Epithelial cell of proximal tubule (primary cell): ENCODE measurements at regions not wholly inside any gene's neighbourhood (a gene's known extent, or its start where the extent isn't known, plus 50 kb on each side); places are given as distances from the start of the nearest gene placed in this dataset.

Experiments
- DNase-seq: peaks from one replicate; pipeline ENCODE4 v3.0.0-alpha.2; 2011; ENCODE audit warnings: low read depth
- H3K4me3 ChIP-seq: 2 replicates; pipeline ENCODE4 v1.5.1; 2011; ENCODE audit warnings: low read depth, mild to moderate bottlenecking, low read length
- TF ChIP-seq, protein P1 (sequence below): conservative IDR thresholded peaks from 2 replicates; pipeline ENCODE4 v1.5.1; 2012; ENCODE audit warnings: low read depth, mild to moderate bottlenecking, low read length

DNA sequence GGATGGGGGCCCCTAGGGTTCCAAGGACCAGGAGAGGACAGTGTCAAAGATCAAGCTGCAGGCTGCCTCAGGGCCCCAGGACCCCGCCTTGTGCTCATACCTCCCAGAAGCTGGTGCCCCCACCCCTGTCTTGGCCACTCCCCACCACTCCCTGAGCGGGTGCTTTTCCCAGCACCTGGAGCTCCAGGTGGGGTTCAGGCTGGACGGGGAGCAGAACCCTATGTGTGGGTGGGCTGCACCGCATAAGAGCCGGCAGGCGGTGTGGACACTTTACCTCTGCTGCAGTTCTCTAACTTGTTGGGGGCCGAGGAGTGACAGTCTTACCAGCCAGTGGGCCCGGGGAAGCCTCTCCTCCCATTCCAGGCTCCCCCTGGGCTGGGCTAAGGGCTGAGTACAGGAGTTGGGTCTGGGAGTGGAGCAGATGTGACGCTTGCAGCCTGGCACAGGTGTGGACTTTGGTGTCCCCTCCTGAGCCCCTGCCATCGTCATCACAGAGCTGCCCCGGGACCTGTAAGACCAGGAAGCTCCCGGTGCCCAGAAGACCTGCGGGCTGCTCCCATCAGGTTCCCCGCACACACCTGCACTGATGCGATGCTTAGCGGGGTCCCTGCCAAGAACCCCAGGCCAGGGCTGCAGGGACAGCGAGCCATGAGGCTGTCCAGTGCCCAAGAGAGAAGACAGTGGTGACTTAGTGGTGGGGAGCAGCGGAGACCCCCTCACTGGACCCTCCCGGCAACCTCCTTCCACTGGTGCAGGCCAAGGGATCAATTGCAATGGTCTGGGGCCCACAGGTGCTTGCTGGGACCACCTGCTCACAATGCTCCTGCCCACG is 674.5 kb downstream of the BRD1 start:
- DNase-seq: no peak
- TF ChIP-seq, protein P1, sequence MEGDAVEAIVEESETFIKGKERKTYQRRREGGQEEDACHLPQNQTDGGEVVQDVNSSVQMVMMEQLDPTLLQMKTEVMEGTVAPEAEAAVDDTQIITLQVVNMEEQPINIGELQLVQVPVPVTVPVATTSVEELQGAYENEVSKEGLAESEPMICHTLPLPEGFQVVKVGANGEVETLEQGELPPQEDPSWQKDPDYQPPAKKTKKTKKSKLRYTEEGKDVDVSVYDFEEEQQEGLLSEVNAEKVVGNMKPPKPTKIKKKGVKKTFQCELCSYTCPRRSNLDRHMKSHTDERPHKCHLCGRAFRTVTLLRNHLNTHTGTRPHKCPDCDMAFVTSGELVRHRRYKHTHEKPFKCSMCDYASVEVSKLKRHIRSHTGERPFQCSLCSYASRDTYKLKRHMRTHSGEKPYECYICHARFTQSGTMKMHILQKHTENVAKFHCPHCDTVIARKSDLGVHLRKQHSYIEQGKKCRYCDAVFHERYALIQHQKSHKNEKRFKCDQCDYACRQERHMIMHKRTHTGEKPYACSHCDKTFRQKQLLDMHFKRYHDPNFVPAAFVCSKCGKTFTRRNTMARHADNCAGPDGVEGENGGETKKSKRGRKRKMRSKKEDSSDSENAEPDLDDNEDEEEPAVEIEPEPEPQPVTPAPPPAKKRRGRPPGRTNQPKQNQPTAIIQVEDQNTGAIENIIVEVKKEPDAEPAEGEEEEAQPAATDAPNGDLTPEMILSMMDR: no peak
- no peak overlapping the region for H3K4me3 ChIP-seq

DNA sequence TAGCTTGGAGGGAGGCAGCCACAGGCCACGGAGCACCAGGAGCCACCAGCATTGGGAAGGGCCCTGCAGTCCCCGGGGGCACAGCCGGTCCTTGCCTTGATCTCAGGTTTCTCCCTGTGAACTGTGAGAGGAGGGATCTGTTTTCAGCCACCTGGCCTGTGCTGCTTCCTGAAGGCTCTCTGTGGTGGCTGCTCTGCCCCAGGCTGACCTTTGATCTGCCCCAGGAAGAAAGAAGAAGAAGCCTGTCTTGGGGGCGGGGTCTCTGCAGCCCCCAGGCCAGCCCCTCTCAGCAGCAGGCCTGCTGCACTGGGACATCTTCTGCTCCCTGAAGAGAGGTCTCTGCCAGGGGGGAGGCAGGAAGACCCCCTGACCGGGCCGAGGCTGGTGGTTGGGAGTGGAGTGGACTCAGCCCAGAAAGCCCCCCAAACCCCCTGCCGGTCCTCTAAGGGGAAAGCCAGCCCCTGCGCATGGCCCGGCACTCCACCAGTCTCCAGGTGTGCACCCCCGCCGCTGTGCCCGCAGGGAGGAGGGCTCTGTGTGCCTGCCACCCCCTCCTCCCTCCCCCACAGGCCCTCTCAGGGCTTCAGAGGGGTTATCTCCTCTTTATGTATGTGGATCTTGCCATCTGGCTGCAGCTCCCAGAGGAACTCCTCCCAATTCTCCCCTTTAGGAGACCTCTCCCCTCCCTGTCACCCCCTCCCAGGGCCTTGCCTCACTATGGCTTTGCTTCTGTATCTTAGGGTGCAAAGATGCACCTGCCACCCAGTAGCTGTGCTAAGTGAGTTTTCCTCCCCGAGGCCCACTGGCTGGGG is 675.3 kb downstream of the BRD1 start:
- TF ChIP-seq, protein P1: no peak
- DNase-seq: no peak
- H3K4me3 ChIP-seq: no peak overlapping the region

DNA sequence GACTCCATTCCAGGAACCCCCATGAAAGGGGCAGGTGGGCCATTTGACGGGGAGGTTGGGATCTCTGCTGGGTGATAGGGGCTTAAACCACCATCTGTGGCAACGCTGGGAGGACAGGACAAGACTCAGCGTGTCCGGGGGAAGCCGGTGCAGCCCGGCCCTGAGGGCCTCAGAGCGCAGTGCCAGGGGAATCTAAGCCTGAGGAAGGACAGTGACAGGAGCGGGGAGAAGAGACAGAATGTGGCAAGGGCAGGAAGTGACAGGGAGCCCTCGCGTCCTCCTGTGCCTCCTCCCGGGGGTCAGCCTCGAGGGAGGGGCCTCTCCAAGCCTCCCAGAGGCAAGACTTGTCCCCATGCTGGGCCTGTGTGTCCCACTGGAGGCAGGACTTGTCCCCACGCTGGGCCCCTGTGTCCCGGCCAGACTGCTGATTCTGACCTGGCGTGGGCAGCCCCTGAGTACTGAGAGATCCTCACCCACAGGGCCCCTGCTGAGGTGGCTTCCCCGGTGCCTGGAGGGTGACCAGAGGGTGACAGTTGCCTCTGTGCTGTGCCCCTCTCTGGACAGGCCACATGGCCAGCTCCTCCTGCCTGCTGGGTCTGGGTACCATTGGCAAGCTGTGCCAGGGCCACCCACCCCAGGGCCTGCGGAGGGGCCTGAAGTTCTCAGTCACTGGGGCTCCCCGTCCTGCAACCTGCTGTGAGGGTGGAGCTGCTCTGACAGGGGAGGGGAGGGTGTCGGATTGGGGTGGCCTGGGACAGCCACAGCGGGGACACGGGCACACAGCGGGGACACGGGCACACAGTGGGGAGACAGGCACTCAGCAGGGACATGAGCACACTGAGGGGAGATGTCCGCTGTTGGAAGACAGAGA is 676.2 kb downstream of the BRD1 start:
- DNase-seq: no peak
- TF ChIP-seq, protein P1: no peak

DNA sequence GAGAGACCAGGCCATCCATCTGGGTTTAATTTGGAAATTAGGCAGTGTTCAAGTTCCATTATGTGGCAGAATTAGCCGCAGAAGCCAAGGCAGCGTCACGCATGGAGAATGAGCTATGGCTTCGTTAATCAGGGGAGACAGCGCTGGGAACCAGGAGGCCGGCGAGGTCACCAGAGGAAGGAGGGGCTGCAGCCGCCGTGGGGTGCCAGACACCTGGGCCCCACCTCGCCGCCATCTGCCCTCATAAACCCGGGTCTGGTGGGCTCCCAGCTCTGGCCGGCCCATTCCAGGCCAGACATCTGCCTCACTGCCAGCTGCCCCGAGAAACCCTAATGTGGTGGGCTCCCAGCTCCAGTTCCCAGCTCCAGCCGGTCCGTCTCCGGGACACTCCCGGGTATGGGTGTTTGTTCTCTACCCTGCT is 676.9 kb downstream of the BRD1 start:
- TF ChIP-seq, protein P1: no peak
- no peak overlapping the region for H3K4me3 ChIP-seq
- no peak for DNase-seq

More for the DNA sequence above, 676.2 kb downstream of the BRD1 start:
- no peak overlapping the region for H3K4me3 ChIP-seq

DNA sequence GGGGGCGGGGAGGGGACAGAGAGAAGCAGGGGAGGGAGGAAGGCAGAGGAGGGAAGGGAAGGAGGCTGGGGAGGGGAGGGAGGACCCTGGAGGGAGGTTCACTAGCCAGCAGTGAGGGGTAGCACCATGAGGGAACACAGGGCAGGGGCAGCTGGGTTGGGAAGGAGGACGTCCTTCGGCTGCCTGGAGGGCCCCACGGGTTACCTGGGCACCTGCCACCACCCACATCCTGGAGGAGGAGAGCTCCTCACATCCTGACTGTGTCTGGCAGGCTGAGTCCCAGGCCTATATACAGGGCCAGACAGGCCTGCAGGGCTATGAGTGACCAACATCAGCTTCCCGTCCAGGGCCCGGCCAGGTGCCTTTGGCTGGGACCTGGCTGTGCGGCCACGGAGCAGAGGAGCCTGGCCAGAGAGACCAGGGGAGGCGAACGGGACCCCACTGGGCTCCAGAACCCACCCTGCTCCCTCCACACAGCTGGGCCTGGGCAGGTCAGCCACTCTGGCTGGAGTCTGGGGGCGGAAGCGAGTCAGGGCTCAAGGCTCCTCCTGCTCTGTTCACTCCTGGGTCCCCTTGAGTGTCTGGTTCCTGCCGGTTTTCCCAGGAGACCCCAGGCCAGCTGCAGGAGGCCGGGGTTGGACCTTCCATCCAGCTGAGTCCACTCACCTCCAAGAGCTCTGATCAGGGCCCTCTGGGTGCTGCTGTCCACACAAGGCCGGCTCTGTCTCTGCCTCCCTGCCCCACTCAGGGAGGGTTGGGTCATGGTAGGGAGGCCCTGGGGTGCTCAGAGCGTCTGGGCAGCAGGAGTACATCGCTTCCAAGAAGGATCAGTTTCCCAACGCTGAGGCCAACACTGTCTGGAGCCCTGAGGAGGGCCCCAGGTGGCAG is 677.7 kb downstream of the BRD1 start:
- TF ChIP-seq, protein P1: no peak
- H3K4me3 ChIP-seq: no peak overlapping the region
- DNase-seq: no peak
